GM12878 (cell line): ENCODE measurements at regions not wholly inside any gene's neighbourhood (a gene's known extent, or its start where the extent isn't known, plus 50 kb on each side); places are given as distances from the start of the nearest gene placed in this dataset.

Experiments used
- BHLHE40 ChIP-seq, 2 experiments: fragments of 450-650 bp in 1 of 2; IDR thresholded peaks; 2 replicates each; pipeline ENCODE4 v1.6.1; 2011 to 2017; ENCODE audit warnings: low read depth in 2 of 2, borderline replicate concordance in 1 of 2, improper control_type of control experiment in 1 of 2, low read length in 1 of 2, mild to moderate bottlenecking in 1 of 2
- BRCA1 ChIP-seq: IDR thresholded peaks from 2 replicates; pipeline ENCODE4 v1.6.1; 2011; ENCODE audit warnings: low read depth, low read length, improper control_type of control experiment
- CHD1 ChIP-seq: IDR thresholded peaks from 2 replicates; pipeline ENCODE4 v1.6.1; 2012; ENCODE audit warnings: low read depth, low read length, improper control_type of control experiment
- EP300 ChIP-seq, 2 experiments: fragments of 150-350 bp in 1 of 2; IDR thresholded peaks; 2 replicates each; pipeline ENCODE4 v1.6.1; 2011 to 2012; ENCODE audit warnings: low read depth in 2 of 2, low read length in 2 of 2, borderline replicate concordance in 1 of 2, improper control_type of control experiment in 1 of 2, inconsistent platforms in 1 of 2; ENCODE audit not compliant: control insufficient read depth in 1 of 2
- ETV6 ChIP-seq, 2 experiments: fragments of 450-650 bp in 1 of 2; IDR thresholded peaks in 1 of 2; conservative IDR thresholded peaks in 1 of 2; 2 replicates each; pipeline ENCODE4 v1.6.1; 2014; ENCODE audit warnings: antibody characterized with exemption in 1 of 2, borderline replicate concordance in 1 of 2, low read depth in 1 of 2, mild to moderate bottlenecking in 1 of 2, moderate library complexity in 1 of 2
- EZH2 ChIP-seq: IDR thresholded peaks from 2 replicates; pipeline ENCODE4 v1.6.1; 2012; ENCODE audit warnings: low read depth, mild to moderate bottlenecking, control low read depth, inconsistent platforms, low read length, borderline replicate concordance; ENCODE audit not compliant: control insufficient read depth
- IKZF2 ChIP-seq, 2 experiments: fragments of 450-650 bp; IDR thresholded peaks; 2 replicates each; pipeline ENCODE4 v1.6.1; 2017; ENCODE audit warnings: mild to moderate bottlenecking in 2 of 2, moderate library complexity in 2 of 2
- KAT2A ChIP-seq: conservative IDR thresholded peaks from 2 replicates; pipeline ENCODE4 v1.6.1; 2011; ENCODE audit warnings: low read depth, low read length; ENCODE audit not compliant: control insufficient read depth
- KDM1A ChIP-seq: fragments of 200-600 bp; sonication (generic); IDR thresholded peaks from 2 replicates; pipeline ENCODE4 v1.6.1; 2016; ENCODE audit warnings: borderline replicate concordance
- LARP7 ChIP-seq: fragments of 450-650 bp; IDR thresholded peaks from 2 replicates; pipeline ENCODE4 v1.6.1; 2017; ENCODE audit warnings: mild to moderate bottlenecking
- MEF2B ChIP-seq: fragments of 450-650 bp; IDR thresholded peaks from 2 replicates; pipeline ENCODE4 v1.6.1; 2018; ENCODE audit warnings: mild to moderate bottlenecking, moderate library complexity; ENCODE audit not compliant: partially characterized antibody, poor library complexity, severe bottlenecking
- MYB ChIP-seq: fragments of 150-350 bp; IDR thresholded peaks from 2 replicates; pipeline ENCODE4 v1.6.1; 2014; ENCODE audit warnings: mild to moderate bottlenecking, low read depth, low read length, borderline replicate concordance
- MYC ChIP-seq: IDR thresholded peaks from 2 replicates; pipeline ENCODE4 v1.6.1; 2011; ENCODE audit warnings: mild to moderate bottlenecking, low read length, moderate library complexity, inconsistent platforms; ENCODE audit not compliant: insufficient read depth, insufficient replicate concordance, insufficient read length, severe bottlenecking
- NR2F1 ChIP-seq: fragments of 450-650 bp; conservative IDR thresholded peaks from 2 replicates; pipeline ENCODE4 v1.6.1; 2017; ENCODE audit warnings: mild to moderate bottlenecking
- PAX8 ChIP-seq: fragments of 450-650 bp; IDR thresholded peaks from 2 replicates; pipeline ENCODE4 v1.6.1; 2017; ENCODE audit warnings: mild to moderate bottlenecking, moderate library complexity
- SRF ChIP-seq, 2 experiments: IDR thresholded peaks; 2 replicates each; pipeline ENCODE4 v1.6.1; 2011; ENCODE audit warnings: low read depth in 2 of 2, low read length in 2 of 2, mild to moderate bottlenecking in 1 of 2, moderate library complexity in 1 of 2
- SUPT20H ChIP-seq: IDR thresholded peaks from 2 replicates; pipeline ENCODE4 v1.6.1; 2011; ENCODE audit warnings: low read depth, mild to moderate bottlenecking, low read length, moderate library complexity, borderline replicate concordance; ENCODE audit not compliant: control insufficient read depth
- TAF1 ChIP-seq: IDR thresholded peaks from 2 replicates; pipeline ENCODE4 v1.6.1; 2011; ENCODE audit warnings: mild to moderate bottlenecking, low read depth, low read length, borderline replicate concordance
- YY1 ChIP-seq: IDR thresholded peaks from 2 replicates; pipeline ENCODE4 v1.6.1; 2011; ENCODE audit warnings: low read depth, mild to moderate bottlenecking, low read length
- ZNF24 ChIP-seq: fragments of 450-650 bp; IDR thresholded peaks from 2 replicates; pipeline ENCODE4 v1.6.1; 2017; ENCODE audit warnings: antibody characterized with exemption, mild to moderate bottlenecking
- ZSCAN29 ChIP-seq: fragments of 450-650 bp; IDR thresholded peaks from 2 replicates; pipeline ENCODE4 v1.6.1; 2017; ENCODE audit warnings: mild to moderate bottlenecking, moderate library complexity
- TF ChIP-seq, protein P1 (sequence below): IDR thresholded peaks from 2 replicates; pipeline ENCODE4 v1.6.1; 2012; ENCODE audit warnings: low read depth, low read length, improper control_type of control experiment
- TF ChIP-seq, protein P2 (sequence below): fragments of 450-650 bp; IDR thresholded peaks from 2 replicates; pipeline ENCODE4 v1.6.1; 2016; ENCODE audit warnings: mild to moderate bottlenecking

DNA sequence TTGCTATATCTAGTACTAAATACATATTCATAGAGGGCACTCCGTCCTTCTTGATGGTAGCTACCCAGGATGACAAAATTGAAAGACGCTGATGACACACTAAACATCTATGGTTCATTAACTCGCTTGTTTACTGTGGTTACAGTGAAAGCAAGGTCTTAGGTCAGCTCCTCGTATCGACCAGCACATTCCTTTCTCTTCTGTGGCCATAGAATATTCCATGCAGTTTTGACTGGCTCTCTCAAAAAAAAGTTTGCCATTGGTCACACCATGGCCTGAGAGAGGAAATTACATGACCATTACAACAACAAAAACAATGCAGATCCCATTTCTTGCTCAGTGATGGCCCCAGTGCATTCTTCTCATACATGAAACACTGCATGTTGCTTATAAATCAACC is 411.4 kb upstream of the SOX5 start (continued):
- TF ChIP-seq MEF2B (no peak), MYB (no peak), KDM1A (no peak), LARP7 (no peak), BHLHE40 (IDR thresholded peaks at IDR 0.05; ENCODE audit: borderline replicate concordance in 1 of 2, low read depth in 2 of 2, low read length in 1 of 2) (no peak), IKZF2 (IDR thresholded peaks at IDR 0.05) (peak; percentile 34 to 60; a peak in 2 of 4 replicates), TAF1 (no peak), ZNF24 (no peak), NR2F1 (0 out of 2 replicates have a peak, but pooled peaks have one; percentile 33), SUPT20H (no peak), BRCA1 (no peak), MYC (no peak), ETV6 (conservative IDR thresholded peaks at IDR 0.05 in 1 of 2, IDR thresholded peaks at IDR 0.05 in 1 of 2; ENCODE audit: borderline replicate concordance in 1 of 2, low read depth in 1 of 2) (no peak), YY1 (no peak), EZH2 (no peak), KAT2A (no peak), EP300 (IDR thresholded peaks at IDR 0.05; ENCODE audit: borderline replicate concordance in 1 of 2, control insufficient read depth in 1 of 2, low read depth in 2 of 2, low read length in 2 of 2) (peak in 1 of 2 experiments; percentile 10; a peak in 1 of 4 replicates), SRF (IDR thresholded peaks at IDR 0.05; ENCODE audit: low read depth in 2 of 2, low read length in 2 of 2) (no peak), CHD1 (no peak), PAX8 (no peak), ZSCAN29 (no peak)
- TF ChIP-seq, protein P1, sequence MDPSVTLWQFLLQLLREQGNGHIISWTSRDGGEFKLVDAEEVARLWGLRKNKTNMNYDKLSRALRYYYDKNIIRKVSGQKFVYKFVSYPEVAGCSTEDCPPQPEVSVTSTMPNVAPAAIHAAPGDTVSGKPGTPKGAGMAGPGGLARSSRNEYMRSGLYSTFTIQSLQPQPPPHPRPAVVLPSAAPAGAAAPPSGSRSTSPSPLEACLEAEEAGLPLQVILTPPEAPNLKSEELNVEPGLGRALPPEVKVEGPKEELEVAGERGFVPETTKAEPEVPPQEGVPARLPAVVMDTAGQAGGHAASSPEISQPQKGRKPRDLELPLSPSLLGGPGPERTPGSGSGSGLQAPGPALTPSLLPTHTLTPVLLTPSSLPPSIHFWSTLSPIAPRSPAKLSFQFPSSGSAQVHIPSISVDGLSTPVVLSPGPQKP = no peak
- TF ChIP-seq, protein P2, sequence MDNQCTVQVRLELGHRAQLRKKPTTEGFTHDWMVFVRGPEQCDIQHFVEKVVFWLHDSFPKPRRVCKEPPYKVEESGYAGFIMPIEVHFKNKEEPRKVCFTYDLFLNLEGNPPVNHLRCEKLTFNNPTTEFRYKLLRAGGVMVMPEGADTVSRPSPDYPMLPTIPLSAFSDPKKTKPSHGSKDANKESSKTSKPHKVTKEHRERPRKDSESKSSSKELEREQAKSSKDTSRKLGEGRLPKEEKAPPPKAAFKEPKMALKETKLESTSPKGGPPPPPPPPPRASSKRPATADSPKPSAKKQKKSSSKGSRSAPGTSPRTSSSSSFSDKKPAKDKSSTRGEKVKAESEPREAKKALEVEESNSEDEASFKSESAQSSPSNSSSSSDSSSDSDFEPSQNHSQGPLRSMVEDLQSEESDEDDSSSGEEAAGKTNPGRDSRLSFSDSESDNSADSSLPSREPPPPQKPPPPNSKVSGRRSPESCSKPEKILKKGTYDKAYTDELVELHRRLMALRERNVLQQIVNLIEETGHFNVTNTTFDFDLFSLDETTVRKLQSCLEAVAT = no peak
